MG63 (cell line): ENCODE measurements at regions not wholly inside any gene's neighbourhood (a gene's known extent, or its start where the extent isn't known, plus 50 kb on each side); places are given as distances from the start of the nearest gene placed in this dataset.

Experiments used
- DNase-seq: peaks from one replicate; pipeline ENCODE4 v3.0.0-alpha.2; 2020
- H3K27me3 ChIP-seq: fragments of 250-450 bp; sonication (Bioruptor Pico); 2 replicates; pipeline ENCODE4 v1.5.1; 2020; ENCODE audit warnings: mild to moderate bottlenecking, moderate library complexity
- H3K36me3 ChIP-seq: fragments of 250-450 bp; sonication (Bioruptor Pico); 2 replicates; pipeline ENCODE4 v1.5.1; 2020; ENCODE audit warnings: mild to moderate bottlenecking, moderate library complexity
- H3K4me3 ChIP-seq: fragments of 250-450 bp; sonication (Bioruptor Pico); 2 replicates; pipeline ENCODE4 v1.5.1; 2020; ENCODE audit warnings: mild to moderate bottlenecking, moderate library complexity
- H3K9me3 ChIP-seq: fragments of 250-450 bp; sonication (Bioruptor Pico); 2 replicates; pipeline ENCODE4 v1.5.1; 2020; ENCODE audit warnings: mild to moderate bottlenecking, moderate library complexity

DNA sequence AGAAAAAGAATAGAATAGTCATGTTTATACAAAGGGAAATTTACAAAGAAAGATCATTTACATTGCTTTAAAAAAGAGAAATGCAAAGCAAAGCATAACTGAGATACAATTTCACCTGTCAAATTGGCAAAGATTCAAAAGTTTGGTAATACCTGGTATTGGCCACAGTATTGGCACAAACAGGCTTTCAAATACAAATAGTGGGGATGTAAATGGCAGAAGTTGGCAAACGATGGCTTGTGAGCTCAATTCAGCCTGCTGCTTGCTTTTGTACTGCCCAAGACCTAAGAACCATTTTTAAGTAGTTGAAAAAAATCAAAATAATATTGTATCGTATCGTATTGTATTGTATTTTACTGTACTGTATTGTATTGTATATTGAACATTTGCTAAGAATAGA is 194.5 kb upstream of the JAG1 start:
- Histone ChIP-seq H3K27me3 (no peaks in the 10 kb centered on the region), H3K36me3 (no peaks in the 10 kb centered on the region), H3K9me3 (no peaks in the 10 kb centered on the region), H3K4me3 (no peak overlapping the region)
- DNase-seq: no peak

DNA sequence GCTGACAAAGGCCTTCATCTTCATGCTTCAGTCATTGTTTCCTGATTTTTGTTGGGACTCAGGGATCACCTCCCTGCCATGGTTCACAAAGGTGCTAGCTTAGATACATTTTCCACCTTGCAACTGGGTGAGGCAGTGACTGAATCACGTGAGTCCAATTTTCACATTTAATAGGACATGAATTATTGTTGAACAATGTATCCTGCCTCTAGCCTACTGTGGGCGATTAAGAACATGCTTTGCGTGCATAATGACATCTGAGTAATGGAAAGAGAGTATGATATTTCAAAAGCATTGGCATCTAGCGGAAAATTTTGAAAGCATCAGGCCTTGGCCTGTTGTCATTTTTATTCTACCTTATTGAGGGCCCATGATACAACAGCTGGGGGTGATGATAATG is 199.2 kb upstream of the JAG1 start:
- Histone ChIP-seq H3K9me3 (no peaks in the 10 kb centered on the region; the same call in 1 of the 2 replicates), H3K4me3 (no peak overlapping the region), H3K36me3 (no peaks in the 10 kb centered on the region), H3K27me3 (no peaks in the 10 kb centered on the region)
- DNase-seq: no peak

DNA sequence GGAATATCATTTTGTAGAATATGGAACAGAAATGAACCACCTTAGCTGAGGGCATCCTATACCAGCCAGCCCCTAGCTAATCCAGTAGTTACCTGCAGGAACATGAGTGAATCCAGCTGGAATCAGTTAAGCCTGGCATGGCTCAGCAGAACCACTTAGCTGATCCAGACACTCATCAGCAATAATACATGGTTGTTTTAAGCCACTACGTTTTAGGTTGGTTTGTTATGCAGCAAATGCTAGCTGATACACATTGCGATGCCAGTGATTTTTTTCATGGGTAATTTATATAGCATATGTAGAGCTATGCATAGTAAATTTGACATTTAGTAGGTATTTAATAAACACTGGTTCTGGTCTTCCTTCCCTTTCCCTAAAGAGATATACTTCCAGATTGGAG is 201.9 kb upstream of the JAG1 start:
- Histone ChIP-seq H3K36me3 (no peaks in the 10 kb centered on the region), H3K4me3 (no peak overlapping the region), H3K9me3 (no peaks in the 10 kb centered on the region; the same call in 1 of the 2 replicates), H3K27me3 (no peaks in the 10 kb centered on the region)
- DNase-seq: no peak

DNA sequence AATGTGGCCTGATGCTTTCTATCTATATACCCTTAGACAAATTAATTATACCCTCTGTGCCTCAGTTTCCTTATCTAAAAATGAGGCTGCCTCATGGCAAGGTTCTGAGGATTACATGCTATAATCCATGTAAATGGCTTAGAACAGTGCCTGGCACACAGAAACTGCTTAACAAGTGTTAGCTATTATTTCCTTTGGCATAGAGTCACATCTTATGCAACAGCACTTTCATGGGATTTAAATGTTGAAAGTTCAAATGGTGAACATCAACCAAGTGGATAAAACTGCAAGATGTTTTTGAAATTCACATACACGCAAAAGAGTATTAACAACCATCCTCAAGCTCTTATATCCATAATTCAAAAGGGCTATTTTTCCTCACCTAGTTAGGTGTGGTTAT is 202.8 kb upstream of the JAG1 start:
- Histone ChIP-seq H3K4me3 (no peak overlapping the region), H3K36me3 (no peaks in the 10 kb centered on the region), H3K27me3 (no peaks in the 10 kb centered on the region), H3K9me3 (no peaks in the 10 kb centered on the region; the same call in 1 of the 2 replicates)
- no peak for DNase-seq

GRCh38 chr20:10877342-10877741 is 203.5 kb upstream of the JAG1 start:
- Histone ChIP-seq H3K4me3 (no peak overlapping the region), H3K27me3 (no peaks in the 10 kb centered on the region), H3K36me3 (no peaks in the 10 kb centered on the region), H3K9me3 (no peaks in the 10 kb centered on the region; the same call in 1 of the 2 replicates)
- no peak for DNase-seq

DNA sequence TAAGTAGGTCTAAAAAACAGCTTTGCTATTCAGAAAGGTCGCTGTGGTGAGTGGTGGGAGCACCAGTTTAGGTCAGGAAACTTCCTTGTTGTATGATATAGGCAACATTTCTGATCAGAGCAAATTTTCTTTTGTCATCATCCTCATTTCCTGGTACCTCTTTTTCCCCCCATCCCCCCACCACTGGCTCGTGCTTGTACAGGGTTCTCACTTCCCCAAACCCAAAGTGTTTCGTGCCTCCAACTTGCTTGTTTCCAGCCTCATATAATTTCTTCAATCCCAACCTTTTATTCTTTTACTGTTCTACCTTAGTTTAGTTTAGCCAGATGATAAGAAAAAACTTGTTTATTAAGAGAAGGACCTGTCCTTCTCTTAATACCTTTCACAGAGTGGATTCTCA is 209.4 kb upstream of the JAG1 start:
- DNase-seq: no peak
- Histone ChIP-seq H3K36me3 (no peaks in the 10 kb centered on the region), H3K27me3 (no peaks in the 10 kb centered on the region), H3K9me3 (no peaks in the 10 kb centered on the region), H3K4me3 (no peak overlapping the region)

DNA sequence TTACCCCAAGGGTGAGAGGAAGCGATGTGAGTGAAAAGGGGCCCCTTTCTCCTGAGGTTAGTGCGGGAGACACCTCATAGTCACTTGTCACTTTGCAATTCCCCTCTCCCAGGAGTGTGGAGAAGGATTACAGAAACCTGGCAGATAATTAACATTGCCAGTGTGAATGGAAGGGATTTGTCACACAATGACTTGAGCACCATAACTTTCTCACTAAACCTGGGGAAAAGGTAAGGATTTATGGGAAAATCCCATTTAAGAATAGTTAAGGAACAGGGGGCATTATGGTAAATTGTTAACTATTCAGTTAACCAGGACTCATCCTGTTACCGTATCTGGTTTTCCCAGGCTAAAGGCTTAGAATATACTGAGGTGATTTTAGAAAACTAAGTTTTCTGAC is 219.5 kb upstream of the JAG1 start:
- Histone ChIP-seq H3K27me3 (no peaks in the 10 kb centered on the region), H3K4me3 (no peak overlapping the region), H3K9me3 (no peaks in the 10 kb centered on the region), H3K36me3 (no peaks in the 10 kb centered on the region)
- no peak for DNase-seq

DNA sequence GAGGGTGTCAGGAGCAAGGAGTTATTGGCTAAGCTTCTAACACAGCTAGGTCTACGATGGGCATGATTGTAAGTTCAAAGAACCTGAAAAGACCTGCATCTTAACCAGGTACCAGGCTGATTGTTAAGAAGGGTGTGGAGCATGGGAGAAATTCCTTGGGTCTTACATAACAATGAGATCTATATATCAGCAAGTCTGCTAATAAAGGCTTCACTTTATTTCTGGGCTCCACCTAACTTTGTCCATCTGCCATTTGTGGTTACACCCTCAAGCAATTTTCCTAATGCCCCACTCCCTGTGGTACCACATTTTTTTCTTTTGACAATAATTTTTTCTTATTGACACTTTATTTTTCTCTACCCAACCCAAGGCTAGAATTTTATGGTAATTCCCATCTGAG is 223.5 kb upstream of the JAG1 start:
- Histone ChIP-seq H3K36me3 (no peaks in the 10 kb centered on the region), H3K9me3 (no peaks in the 10 kb centered on the region), H3K4me3 (no peak overlapping the region), H3K27me3 (no peaks in the 10 kb centered on the region)
- DNase-seq: no peak

GRCh38 chr20:10898552-10898951 is 224.8 kb upstream of the JAG1 start:
- H3K27me3 ChIP-seq: no peaks in the 10 kb centered on the region
- H3K36me3 ChIP-seq: no peaks in the 10 kb centered on the region
- no peak for DNase-seq
- no peak overlapping the region for H3K4me3 ChIP-seq
- H3K9me3 ChIP-seq: no peaks in the 10 kb centered on the region

GRCh38 chr20:10902174-10902573 is 228.4 kb upstream of the JAG1 start:
- DNase-seq: no peak
- Histone ChIP-seq H3K36me3 (no peaks in the 10 kb centered on the region), H3K9me3 (no peaks in the 10 kb centered on the region), H3K4me3 (no peak overlapping the region), H3K27me3 (no peaks in the 10 kb centered on the region)

DNA sequence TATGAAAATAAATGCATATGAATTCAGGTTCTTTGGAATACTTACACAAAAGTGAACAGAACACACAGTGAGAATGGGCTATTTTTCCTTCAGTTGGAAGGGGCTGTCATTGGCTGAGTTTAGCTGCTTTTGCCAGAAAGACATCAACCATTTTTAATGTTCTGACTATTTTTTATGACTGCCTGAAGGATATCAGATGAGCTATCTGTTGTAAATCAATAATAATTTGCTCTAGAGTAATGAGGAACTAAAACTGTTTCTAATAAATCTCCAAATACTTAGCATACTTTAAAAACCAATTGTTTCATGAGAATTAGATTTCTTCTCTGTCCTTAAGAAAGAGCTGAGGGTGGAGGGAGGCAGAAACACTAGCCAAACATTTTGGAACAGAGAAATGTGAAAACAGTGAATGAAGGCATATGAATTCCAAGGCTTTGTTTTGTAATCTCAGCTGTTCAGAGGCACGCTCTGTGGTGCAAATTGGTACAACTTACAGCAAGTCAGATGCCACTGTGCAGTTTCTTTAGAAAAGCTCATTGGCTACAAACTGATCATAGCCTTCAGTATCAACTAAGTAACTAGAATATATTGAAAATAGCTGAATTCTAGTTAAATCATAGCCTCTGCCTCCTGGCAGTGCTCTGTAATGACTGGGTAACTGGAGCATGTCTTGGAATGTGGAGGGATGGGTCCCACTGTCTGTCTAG is 228.9 kb upstream of the JAG1 start:
- Histone ChIP-seq H3K36me3 (no peaks in the 10 kb centered on the region), H3K4me3 (no peak overlapping the region), H3K27me3 (no peaks in the 10 kb centered on the region), H3K9me3 (no peaks in the 10 kb centered on the region)
- no peak for DNase-seq

DNA sequence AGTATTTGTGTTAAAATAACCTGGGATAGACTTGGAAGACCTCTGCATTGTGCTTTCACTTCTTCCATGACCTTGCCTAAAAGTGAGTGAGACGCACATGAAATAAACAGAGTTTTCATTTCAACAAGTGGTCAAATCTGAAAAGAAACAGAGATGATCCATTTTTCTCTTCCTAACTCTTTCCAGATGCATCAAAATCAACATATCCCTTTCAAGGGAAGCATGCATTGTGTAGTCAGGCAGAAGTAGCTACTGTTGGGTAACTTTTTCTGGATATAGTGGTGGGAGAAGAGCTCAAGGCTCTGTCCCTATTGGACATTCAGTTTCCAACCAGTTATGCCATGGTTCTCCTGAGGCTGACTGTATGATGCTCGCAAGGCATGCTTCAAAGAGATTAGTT is 233.0 kb upstream of the JAG1 start:
- Histone ChIP-seq H3K9me3 (no peaks in the 10 kb centered on the region), H3K4me3 (no peak overlapping the region), H3K27me3 (no peaks in the 10 kb centered on the region), H3K36me3 (no peaks in the 10 kb centered on the region)
- no peak for DNase-seq

DNA sequence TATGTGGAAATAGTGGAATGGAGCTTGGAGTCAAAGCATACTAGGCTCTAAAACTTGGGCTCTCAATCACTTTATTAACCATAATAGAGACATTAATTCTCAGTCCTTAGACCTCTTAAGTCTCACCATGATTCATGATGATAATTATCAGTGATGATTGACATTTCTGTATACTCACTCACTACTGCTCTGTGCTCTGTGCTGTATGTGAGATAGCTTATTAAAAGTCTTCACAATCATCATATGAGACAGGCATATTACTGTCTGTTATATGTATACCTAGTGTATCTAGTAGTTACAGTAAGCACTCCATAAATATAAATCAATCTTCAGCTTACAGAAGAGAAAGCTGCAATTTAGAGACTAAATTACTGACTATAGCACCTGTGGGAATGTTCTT is 236.0 kb upstream of the JAG1 start:
- Histone ChIP-seq H3K36me3 (no peaks in the 10 kb centered on the region), H3K4me3 (no peak overlapping the region), H3K27me3 (no peaks in the 10 kb centered on the region), H3K9me3 (no peaks in the 10 kb centered on the region; the same call in 1 of the 2 replicates)
- DNase-seq: no peak

DNA sequence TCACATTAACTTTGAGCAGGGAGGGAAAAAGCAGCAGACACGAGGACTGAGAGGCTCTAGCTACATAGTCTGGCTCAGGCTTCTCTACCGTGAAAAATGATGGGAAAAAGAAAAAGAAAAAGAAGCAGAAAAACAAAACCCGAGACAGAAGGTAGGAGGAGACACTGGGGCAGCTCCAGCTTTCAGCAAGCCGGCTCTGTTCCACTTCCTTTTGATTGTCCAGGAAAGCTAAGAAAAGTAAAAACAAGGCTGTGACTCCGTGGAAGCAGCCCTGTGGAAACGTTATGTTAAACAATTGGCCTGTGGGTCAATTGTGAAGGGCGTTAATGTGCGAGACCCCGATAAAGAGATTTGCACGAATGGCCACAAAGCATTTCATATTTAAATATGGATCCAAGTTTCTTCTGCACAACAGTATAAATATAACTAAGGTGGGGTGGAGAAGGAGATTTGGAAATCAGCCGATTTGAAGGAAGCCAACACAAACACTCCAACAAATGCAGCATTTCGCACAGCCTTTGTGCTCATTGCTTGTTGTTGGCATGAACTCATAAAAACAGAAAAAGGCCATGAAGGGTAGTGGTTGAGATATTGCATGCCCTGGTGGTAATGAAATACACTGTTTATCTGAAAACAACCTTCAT is 236.9 kb upstream of the JAG1 start:
- DNase-seq: no peak

GRCh38 chr20:10911298-10911697 is 237.5 kb upstream of the JAG1 start:
- Histone ChIP-seq H3K27me3 (no peaks in the 10 kb centered on the region), H3K4me3 (no peak overlapping the region), H3K36me3 (no peaks in the 10 kb centered on the region), H3K9me3 (no peaks in the 10 kb centered on the region; the same call in 1 of the 2 replicates)
- no peak for DNase-seq

More for the DNA sequence above, 236.9 kb upstream of the JAG1 start:
- Histone ChIP-seq H3K4me3 (no peak overlapping the region), H3K9me3 (no peaks in the 10 kb centered on the region; the same call in 1 of the 2 replicates), H3K27me3 (no peaks in the 10 kb centered on the region), H3K36me3 (no peaks in the 10 kb centered on the region)

GRCh38 chr20:10915815-10916214 is 242.0 kb upstream of the JAG1 start:
- peaks cover 3% of the 10 kb centered on the region for H3K9me3 ChIP-seq
- H3K4me3 ChIP-seq: no peak overlapping the region
- no peaks in the 10 kb centered on the region for H3K27me3 ChIP-seq
- DNase-seq: no peak
- H3K36me3 ChIP-seq: no peaks in the 10 kb centered on the region

DNA sequence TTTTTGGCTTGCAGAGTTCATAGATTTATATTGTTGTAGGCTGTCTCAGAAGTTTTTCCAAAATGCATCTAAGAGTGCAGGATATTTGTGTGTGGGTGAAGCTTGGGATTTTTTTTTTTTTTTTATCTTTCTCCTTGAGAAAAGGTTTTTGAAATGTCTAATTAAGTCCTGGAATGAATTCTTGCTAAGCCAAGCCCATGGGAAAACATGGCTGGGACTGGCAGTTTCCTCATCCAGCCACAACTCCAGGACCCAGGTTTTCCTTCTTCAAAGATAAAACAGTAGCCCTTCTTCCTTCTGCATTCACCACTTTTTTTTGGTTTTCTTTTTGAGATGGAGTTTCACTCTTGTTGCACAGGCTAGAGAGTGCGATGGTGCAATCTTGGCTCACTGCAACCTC is 242.5 kb upstream of the JAG1 start:
- H3K9me3 ChIP-seq: peaks cover 3% of the 10 kb centered on the region
- no peak for DNase-seq
- H3K36me3 ChIP-seq: no peaks in the 10 kb centered on the region
- no peaks in the 10 kb centered on the region for H3K27me3 ChIP-seq
- no peak overlapping the region for H3K4me3 ChIP-seq

DNA sequence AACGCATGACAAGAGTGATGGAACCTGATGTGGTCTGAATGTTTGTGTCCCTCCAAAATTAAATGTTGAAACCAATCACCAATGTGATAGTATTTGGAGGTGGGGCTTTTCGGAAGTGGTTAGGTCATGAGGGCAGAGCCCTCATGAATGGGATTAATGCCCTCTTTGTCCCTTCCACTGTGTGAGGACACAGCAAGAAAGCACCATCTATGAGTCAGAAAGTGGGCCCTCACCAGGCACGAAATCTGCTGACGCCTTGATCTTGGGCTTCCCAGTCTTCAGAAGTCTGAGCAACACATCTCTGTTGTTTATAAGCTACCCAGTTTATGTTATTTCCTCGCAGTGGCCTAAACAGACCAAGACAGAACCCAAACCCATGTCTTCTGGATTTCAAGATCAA is 244.0 kb upstream of the JAG1 start:
- no peak overlapping the region for H3K4me3 ChIP-seq
- no peaks in the 10 kb centered on the region for H3K36me3 ChIP-seq
- H3K9me3 ChIP-seq: peaks cover 3% of the 10 kb centered on the region
- no peak for DNase-seq
- no peaks in the 10 kb centered on the region for H3K27me3 ChIP-seq
